Fibroblast of lung (primary cell): ENCODE measurements at regions not wholly inside any gene's neighbourhood (a gene's known extent, or its start where the extent isn't known, plus 50 kb on each side); places are given as distances from the start of the nearest gene placed in this dataset.

Experiments used
- DNase-seq, 2 donors: peaks; one replicate each; pipeline versions ENCODE4 v3.0.0 to v3.0.0-alpha.2; 2010; ENCODE audit warnings: low read depth in 2 of 2
- H2AFZ ChIP-seq: 2 replicates; pipeline ENCODE4 v1.5.1; 2012; ENCODE audit warnings: low read length, control low read depth, inconsistent platforms
- H3K27ac ChIP-seq: 2 replicates; pipeline ENCODE4 v1.5.1; 2011; ENCODE audit warnings: low read length, control low read depth; ENCODE audit not compliant: insufficient read depth
- H3K27me3 ChIP-seq: 2 replicates; pipeline ENCODE4 v1.5.1; 2011; ENCODE audit warnings: mild to moderate bottlenecking, low read length; ENCODE audit not compliant: control insufficient read depth, insufficient read depth
- H3K36me3 ChIP-seq: 2 replicates; pipeline ENCODE4 v1.5.1; 2011; ENCODE audit warnings: low read length; ENCODE audit not compliant: control insufficient read depth, insufficient read depth
- H3K4me1 ChIP-seq: 2 replicates; pipeline ENCODE4 v1.5.1; 2011; ENCODE audit warnings: low read length; ENCODE audit not compliant: control insufficient read depth, insufficient read depth; ENCODE audit errors: extremely low read depth
- H3K4me2 ChIP-seq: 2 replicates; pipeline ENCODE4 v1.5.1; 2011; ENCODE audit warnings: low read length, control low read depth; ENCODE audit not compliant: insufficient read depth; ENCODE audit errors: extremely low read depth
- H3K4me3 ChIP-seq, 4 experiments: fragments of 200-600 bp in 1 of 4; sonication (generic) in 1 of 4; replicated peaks in 1 of 4; 2 replicates each; pipeline ENCODE4 v1.5.1; 2011 to 2016; ENCODE audit warnings: low read length in 4 of 4, low read depth in 3 of 4, mild to moderate bottlenecking in 3 of 4, control low read depth in 2 of 4, inconsistent platforms in 1 of 4, mixed read lengths in 1 of 4; ENCODE audit not compliant: insufficient read depth in 1 of 4; ENCODE audit errors: control extremely low read depth in 1 of 4
- H3K79me2 ChIP-seq: 2 replicates; pipeline ENCODE4 v1.5.1; 2012; ENCODE audit warnings: mild to moderate bottlenecking, low read length, inconsistent platforms; ENCODE audit not compliant: control insufficient read depth, insufficient read depth
- H3K9ac ChIP-seq: 2 replicates; pipeline ENCODE4 v1.5.1; 2011; ENCODE audit warnings: mild to moderate bottlenecking, low read length, control low read depth; ENCODE audit not compliant: insufficient read depth
- H3K9me3 ChIP-seq: 2 replicates; pipeline ENCODE4 v1.5.1; 2012; ENCODE audit warnings: low read depth, low read length; ENCODE audit not compliant: control insufficient read depth, insufficient read depth
- H4K20me1 ChIP-seq: 2 replicates; pipeline ENCODE4 v1.5.1; 2011; ENCODE audit warnings: low read length; ENCODE audit not compliant: control insufficient read depth, insufficient read depth; ENCODE audit errors: extremely low read depth
- CTCF ChIP-seq, 2 donors: IDR thresholded peaks in 1 of 2; conservative IDR thresholded peaks in 1 of 2; 1 replicate in 1 of 2; 2 replicates in 1 of 2; pipeline ENCODE4 v1.5.1; 2011 to 2012; ENCODE audit warnings: low read length in 2 of 2, control low read depth in 1 of 2, inconsistent platforms in 1 of 2, low read depth in 1 of 2, mild to moderate bottlenecking in 1 of 2
- EZH2 ChIP-seq: IDR thresholded peaks from 2 replicates; pipeline ENCODE4 v1.5.1; 2012; ENCODE audit warnings: low read length, control low read depth, mild to moderate bottlenecking; ENCODE audit errors: missing control alignments

GRCh38 chr1:208332036-208332773 is 88.0 kb upstream of the PLXNA2 start:
- H4K20me1 ChIP-seq = no peaks in the 10 kb centered on the region
- H3K4me3 ChIP-seq = no peak overlapping the region
- no peaks in the 10 kb centered on the region for H3K27me3 ChIP-seq
- DNase-seq = no peak
- H3K4me1 ChIP-seq = no peaks in the 10 kb centered on the region
- no peaks in the 10 kb centered on the region for H3K9me3 ChIP-seq
- no peak overlapping the region for H2AFZ ChIP-seq
- H3K36me3 ChIP-seq = no peaks in the 10 kb centered on the region
- no peaks in the 10 kb centered on the region for H3K79me2 ChIP-seq
- H3K27ac ChIP-seq = no peak overlapping the region
- TF ChIP-seq CTCF (conservative IDR thresholded peaks at IDR 0.05 in 1 of 2, IDR thresholded peaks at IDR 0.05 in 1 of 2; ENCODE audit: low read depth in 1 of 2, low read length in 2 of 2) (no peak), EZH2 (no peak)
- no peak overlapping the region for H3K4me2 ChIP-seq
- no peak overlapping the region for H3K9ac ChIP-seq

GRCh38 chr1:208332774-208333126 is 88.6 kb upstream of the PLXNA2 start:
- no peak overlapping the region for H3K4me3 ChIP-seq
- H3K79me2 ChIP-seq = no peaks in the 10 kb centered on the region
- TF ChIP-seq EZH2 (no peak), CTCF (conservative IDR thresholded peaks at IDR 0.05 in 1 of 2, IDR thresholded peaks at IDR 0.05 in 1 of 2; ENCODE audit: low read depth in 1 of 2, low read length in 2 of 2) (no peak)
- H3K4me1 ChIP-seq = no peaks in the 10 kb centered on the region
- H3K27ac ChIP-seq = no peak overlapping the region
- H4K20me1 ChIP-seq = no peaks in the 10 kb centered on the region
- no peak overlapping the region for H3K4me2 ChIP-seq
- no peak overlapping the region for H2AFZ ChIP-seq
- no peaks in the 10 kb centered on the region for H3K27me3 ChIP-seq
- H3K9me3 ChIP-seq = no peaks in the 10 kb centered on the region
- no peaks in the 10 kb centered on the region for H3K36me3 ChIP-seq
- no peak overlapping the region for H3K9ac ChIP-seq
- no peak for DNase-seq

- H3K36me3 ChIP-seq = no peaks in the 10 kb centered on the region
- TF ChIP-seq CTCF (conservative IDR thresholded peaks at IDR 0.05 in 1 of 2, IDR thresholded peaks at IDR 0.05 in 1 of 2; ENCODE audit: low read depth in 1 of 2, low read length in 2 of 2) = no peak
- no peak for TF ChIP-seq EZH2
Measured at GRCh38 chr1:208333676-208334075, 89.5 kb upstream of the PLXNA2 start.

More at GRCh38 chr1:208333676-208334075, 89.5 kb upstream of the PLXNA2 start:
- Histone ChIP-seq H3K4me3 (no peak overlapping the region), H3K4me1 (no peaks in the 10 kb centered on the region), H3K4me2 (no peak overlapping the region), H3K27me3 (no peaks in the 10 kb centered on the region), H3K27ac (no peak overlapping the region), H3K9ac (no peak overlapping the region), H3K79me2 (no peaks in the 10 kb centered on the region), H3K9me3 (no peaks in the 10 kb centered on the region), H4K20me1 (no peaks in the 10 kb centered on the region), H2AFZ (no peak overlapping the region)
- no peak for DNase-seq
